SU-DHL-6 (cell line): ENCODE measurements at regions not wholly inside any gene's neighbourhood (a gene's known extent, or its start where the extent isn't known, plus 50 kb on each side); places are given as distances from the start of the nearest gene placed in this dataset.

Experiments
- H2AFZ ChIP-seq: fragments of 200-600 bp; sonication (generic); 2 replicates; pipeline ENCODE4 v1.6.1; 2014; ENCODE audit warnings: low read depth, mild to moderate bottlenecking, moderate library complexity, mixed read lengths, antibody characterized with exemption, low read length; ENCODE audit not compliant: severe bottlenecking
- H3F3A ChIP-seq: fragments of 200-600 bp; shearing (Covaris generic); 2 replicates; pipeline ENCODE4 v1.6.0; 2016; ENCODE audit warnings: antibody characterized with exemption, mild to moderate bottlenecking; ENCODE audit not compliant: insufficient read depth
- H3K27ac ChIP-seq: fragments of 200-600 bp; sonication (generic); 2 replicates; pipeline ENCODE4 v1.5.1; 2016; ENCODE audit warnings: low read depth, mild to moderate bottlenecking, low read length, moderate library complexity, mixed read lengths
- H3K27me3 ChIP-seq: fragments of 200-600 bp; sonication (generic), shearing (Covaris generic); 2 replicates; pipeline ENCODE4 v1.6.0; 2014; ENCODE audit warnings: mild to moderate bottlenecking, low read length
- H3K36me3 ChIP-seq: fragments of 200-600 bp; sonication (generic); 2 replicates; pipeline ENCODE4 v1.6.1; 2014; ENCODE audit warnings: mild to moderate bottlenecking, low read length, mixed read lengths
- H3K4me2 ChIP-seq: fragments of 300-600, 200-600 bp; shearing (Covaris generic), sonication (generic); 2 replicates; pipeline ENCODE4 v1.6.0; 2014; ENCODE audit warnings: low read length, low read depth, mild to moderate bottlenecking; ENCODE audit not compliant: poor library complexity, severe bottlenecking
- H3K4me3 ChIP-seq: fragments of 200-600 bp; sonication (generic); 2 replicates; pipeline ENCODE4 v1.5.1; 2014; ENCODE audit warnings: antibody characterized with exemption, low read length, mild to moderate bottlenecking, mixed read lengths; ENCODE audit not compliant: insufficient read depth, poor library complexity, severe bottlenecking
- H3K79me2 ChIP-seq: fragments of 200-600 bp; sonication (generic); 2 replicates; pipeline ENCODE4 v1.6.1; 2014; ENCODE audit warnings: mild to moderate bottlenecking, low read length, moderate library complexity; ENCODE audit not compliant: insufficient read depth
- H3K9ac ChIP-seq: fragments of 200-600 bp; sonication (generic); 2 replicates; pipeline ENCODE4 v1.7.0; 2014; ENCODE audit warnings: mild to moderate bottlenecking, low read length
- H3K9me2 ChIP-seq: fragments of 200-600 bp; sonication (generic); replicated peaks from 2 replicates; pipeline ENCODE4 v1.6.1; 2014; ENCODE audit warnings: low read length; ENCODE audit not compliant: insufficient read depth
- H3K9me3 ChIP-seq: fragments of 200-600 bp; sonication (generic); 2 replicates; pipeline ENCODE4 v1.6.1; 2014; ENCODE audit warnings: low read length, mixed read lengths; ENCODE audit not compliant: insufficient read depth
- H4K20me1 ChIP-seq: fragments of 200-600 bp; sonication (generic); 2 replicates; pipeline ENCODE4 v1.6.1; 2014; ENCODE audit warnings: low read depth, mild to moderate bottlenecking, antibody characterized with exemption, low read length, moderate library complexity, mixed read lengths
- CTCF ChIP-seq: fragments of 200-600 bp; sonication (generic); IDR thresholded peaks from one replicate; pipeline ENCODE4 v1.5.1; 2017; ENCODE audit warnings: antibody characterized with exemption, mild to moderate bottlenecking, low read length, moderate library complexity; ENCODE audit not compliant: insufficient read depth, poor library complexity, severe bottlenecking
- EZH2phosphoT487 ChIP-seq: fragments of 200-600 bp; sonication (generic), shearing (Covaris generic); conservative IDR thresholded peaks from 2 replicates; pipeline ENCODE4 v1.6.1; 2018; ENCODE audit warnings: mild to moderate bottlenecking, antibody characterized with exemption, low read length, moderate library complexity, mixed read lengths

GRCh38 chr9:106069241-106069640 lies 374.9 kb downstream of the TMEM38B start:
- no peaks in the 10 kb centered on the region for H3K27me3 ChIP-seq
- TF ChIP-seq EZH2phosphoT487 (no peak), CTCF (no peak)
- H3K4me3 ChIP-seq: no peak overlapping the region
- H3K36me3 ChIP-seq: no peaks in the 10 kb centered on the region
- no peaks in the 10 kb centered on the region for H3K9me3 ChIP-seq
- H3K9ac ChIP-seq: no peak overlapping the region
- H3K9me2 ChIP-seq: no peaks in the 10 kb centered on the region
- H3K27ac ChIP-seq: no peak overlapping the region
- H3K4me2 ChIP-seq: no peak overlapping the region
- no peaks in the 10 kb centered on the region for H4K20me1 ChIP-seq
- no peaks in the 10 kb centered on the region for H3F3A ChIP-seq
- H3K79me2 ChIP-seq: no peaks in the 10 kb centered on the region
- H2AFZ ChIP-seq: no peak overlapping the region

GRCh38 chr9:106072421-106072820 lies 378.1 kb downstream of the TMEM38B start:
- no peaks in the 10 kb centered on the region for H3K79me2 ChIP-seq
- H3F3A ChIP-seq: no peaks in the 10 kb centered on the region
- no peaks in the 10 kb centered on the region for H3K36me3 ChIP-seq
- H3K4me2 ChIP-seq: no peak overlapping the region
- no peaks in the 10 kb centered on the region for H4K20me1 ChIP-seq
- H3K27ac ChIP-seq: no peak overlapping the region
- H3K27me3 ChIP-seq: no peaks in the 10 kb centered on the region
- no peaks in the 10 kb centered on the region for H3K9me2 ChIP-seq
- TF ChIP-seq EZH2phosphoT487 (no peak), CTCF (no peak)
- H2AFZ ChIP-seq: no peak overlapping the region
- H3K9ac ChIP-seq: no peak overlapping the region
- H3K9me3 ChIP-seq: no peaks in the 10 kb centered on the region
- H3K4me3 ChIP-seq: no peak overlapping the region

GRCh38 chr9:106074006-106074405 lies 379.7 kb downstream of the TMEM38B start:
- no peaks in the 10 kb centered on the region for H3F3A ChIP-seq
- no peaks in the 10 kb centered on the region for H3K36me3 ChIP-seq
- H3K9me3 ChIP-seq: no peaks in the 10 kb centered on the region

More at GRCh38 chr9:106074006-106074405, 379.7 kb downstream of the TMEM38B start:
- no peaks in the 10 kb centered on the region for H3K9me2 ChIP-seq
- no peaks in the 10 kb centered on the region for H3K27me3 ChIP-seq
- no peak overlapping the region for H3K9ac ChIP-seq
- H3K79me2 ChIP-seq: no peaks in the 10 kb centered on the region
- no peak overlapping the region for H2AFZ ChIP-seq
- H3K27ac ChIP-seq: no peak overlapping the region
- no peak overlapping the region for H3K4me3 ChIP-seq
- no peaks in the 10 kb centered on the region for H4K20me1 ChIP-seq
- TF ChIP-seq CTCF (no peak), EZH2phosphoT487 (no peak)
- no peak overlapping the region for H3K4me2 ChIP-seq
